ENCODE measurements at regions not wholly inside any gene's neighbourhood (a gene's known extent, or its start where the extent isn't known, plus 50 kb on each side); places are given as distances from the start of the nearest gene placed in this dataset.

DNA sequence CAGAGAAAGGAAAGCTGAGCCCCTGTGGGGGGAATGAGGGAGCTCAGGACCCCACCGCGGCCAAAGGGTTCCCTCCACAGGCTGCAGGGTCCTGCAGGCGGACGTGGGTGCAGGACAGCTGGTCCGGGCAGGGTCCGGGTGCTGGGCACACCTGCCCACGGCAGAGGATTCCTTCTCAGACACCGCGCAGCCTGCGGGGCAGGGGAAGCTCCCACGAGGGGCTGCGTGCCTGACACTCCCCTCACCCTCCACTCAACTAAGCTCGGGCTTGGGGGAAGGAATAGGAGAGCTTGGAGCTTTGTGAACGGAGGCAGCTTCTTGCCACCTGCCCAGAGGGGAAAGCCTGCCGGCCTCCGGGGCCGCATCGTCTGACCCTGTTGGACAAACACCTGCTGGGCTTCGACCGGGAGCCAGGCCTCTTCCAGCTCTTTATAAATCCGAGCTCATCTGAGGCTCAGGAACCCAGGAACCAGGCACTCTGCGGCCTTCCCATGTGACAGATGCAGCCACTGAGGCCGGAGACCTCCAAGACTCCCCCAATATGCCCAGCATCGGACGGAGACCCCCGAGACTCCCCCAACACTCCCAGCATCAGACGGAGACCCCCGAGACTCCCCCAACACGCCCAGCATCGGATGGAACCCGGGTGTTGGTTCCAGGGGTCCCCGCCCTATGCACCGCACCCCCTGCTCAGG, 97.3 kb downstream of the PDGFA start:
- no peak for TF ChIP-seq CTCF (IDR thresholded peaks at IDR 0.05 in 2 of 3, conservative IDR thresholded peaks at IDR 0.05 in 1 of 3; ENCODE audit: borderline replicate concordance in 1 of 3, insufficient read depth in 1 of 3, low read depth in 2 of 3, low read length in 2 of 3)
- TF ChIP-seq CBX3 (IDR thresholded peaks at IDR 0.05; ENCODE audit: low read depth) = no peak
- TF ChIP-seq FOSL1 (IDR thresholded peaks at IDR 0.05; ENCODE audit: low read depth) = no peak
- TF ChIP-seq MAX (IDR thresholded peaks at IDR 0.05) = no peak
- TF ChIP-seq EZH2 (IDR thresholded peaks at IDR 0.05) = no peak
- TF ChIP-seq YY1 (IDR thresholded peaks at IDR 0.05; ENCODE audit: extremely low read depth, insufficient replicate concordance, low read depth, low read length) = no peak
- TF ChIP-seq SRF (IDR thresholded peaks at IDR 0.05; ENCODE audit: low read depth) = no peak
- no peak for TF ChIP-seq ZBTB33 (IDR thresholded peaks at IDR 0.05; ENCODE audit: extremely low read depth, insufficient replicate concordance, low read length)
- no peak for TF ChIP-seq RAD21 (IDR thresholded peaks at IDR 0.05; ENCODE audit: low read depth)
- TF ChIP-seq POLR2A (IDR thresholded peaks at IDR 0.05; ENCODE audit: borderline replicate concordance, extremely low read depth, insufficient read depth, insufficient read length) = no peak
- no peak for TF ChIP-seq SIN3A (IDR thresholded peaks at IDR 0.05; ENCODE audit: low read depth)
- no peak for TF ChIP-seq TCF7L2 (IDR thresholded peaks at IDR 0.05; ENCODE audit: borderline replicate concordance, extremely low read depth, insufficient read depth, insufficient read length)
- TF ChIP-seq EZH2phosphoT487 (IDR thresholded peaks at IDR 0.05; ENCODE audit: borderline replicate concordance) = no peak
